ENCODE measurements at regions not wholly inside any gene's neighbourhood (a gene's known extent, or its start where the extent isn't known, plus 50 kb on each side); places are given as distances from the start of the nearest gene placed in this dataset.

GRCh38 chr11:127255209-127255608 is 254.6 kb upstream of the KIRREL3 start:
- TF ChIP-seq EZH2 (IDR thresholded peaks at IDR 0.05; ENCODE audit: insufficient read depth, low read length) (no peak), CTCF (IDR thresholded peaks at IDR 0.05; ENCODE audit: insufficient read depth, low read depth, low read length) (no peak)

Data from astrocyte (in vitro differentiated cells and primary cell).